Stimulated activated CD4-positive, alpha-beta T cell treated with anti-CD3 and anti-CD28 coated beads, Interleukin-15, amount 100 ng/mL, for 1 hour (primary cell): ENCODE measurements at regions not wholly inside any gene's neighbourhood (a gene's known extent, or its start where the extent isn't known, plus 50 kb on each side); places are given as distances from the start of the nearest gene placed in this dataset.

Source experiments
- DNase-seq, 2 donors: peaks; one replicate each; pipeline ENCODE4 v3.0.0-alpha.2; 2020; ENCODE audit warnings: low read depth in 1 of 2, low spot score in 1 of 2

- no peak for DNase-seq
Measured at GRCh38 chr10:6657196-6657595, 77.1 kb upstream of the PRKCQ start.

- no peak for DNase-seq
Measured at GRCh38 chr10:6654571-6654970, 74.5 kb upstream of the PRKCQ start.

GRCh38 chr10:6650586-6650985, 70.5 kb upstream of the PRKCQ start:
- DNase-seq, result no peak

GRCh38 chr10:6649903-6650302, 69.8 kb upstream of the PRKCQ start:
- no peak for DNase-seq

GRCh38 chr10:6648894-6649720, 69.0 kb upstream of the PRKCQ start:
- DNase-seq, result no peak

GRCh38 chr10:6647811-6648526, 67.9 kb upstream of the PRKCQ start:
- DNase-seq, result peak; percentile 11 to 31

- DNase-seq, result no peak
Measured at GRCh38 chr10:6643962-6644361, 63.9 kb upstream of the PRKCQ start.

- DNase-seq, result no peak
Measured at GRCh38 chr10:6642876-6643275, 62.8 kb upstream of the PRKCQ start.

- DNase-seq, result no peak
Measured at GRCh38 chr10:6640433-6641040, 60.5 kb upstream of the PRKCQ start.

- no peak for DNase-seq
Measured at GRCh38 chr10:6637053-6637452, 57.0 kb upstream of the PRKCQ start.

- no peak for DNase-seq
Measured at GRCh38 chr10:6635784-6636183, 55.7 kb upstream of the PRKCQ start.
